ENCODE measurements at regions not wholly inside any gene's neighbourhood (a gene's known extent, or its start where the extent isn't known, plus 50 kb on each side); places are given as distances from the start of the nearest gene placed in this dataset.
"Not testable (repeated sequence)": the region's sequence is repeated elsewhere in the genome, so short reads cannot be mapped to it uniquely, and the experiment has no call there.

- Histone ChIP-seq H3K4me3 (replicated peaks; ENCODE audit: low read depth, low read length) (no peak overlapping the region), H3K36me3 (ENCODE audit: control insufficient read depth, insufficient read depth, low read length) (no peaks in the 10 kb centered on the region), H3K27me3 (replicated peaks; ENCODE audit: control insufficient read depth, insufficient read depth, low read length) (no peaks in the 10 kb centered on the region; the same call in 1 of the 2 replicates)
- TF ChIP-seq CTCF (IDR thresholded peaks at IDR 0.05; ENCODE audit: insufficient read depth, low read length, poor library complexity, severe bottlenecking): no peak
- DNase-seq (ENCODE audit: extremely low read depth, insufficient read length): no peak
These were observed 75.5 kb downstream of the CAMK2N1 start for GRCh38 chr1:20410503-20410902.

DNA sequence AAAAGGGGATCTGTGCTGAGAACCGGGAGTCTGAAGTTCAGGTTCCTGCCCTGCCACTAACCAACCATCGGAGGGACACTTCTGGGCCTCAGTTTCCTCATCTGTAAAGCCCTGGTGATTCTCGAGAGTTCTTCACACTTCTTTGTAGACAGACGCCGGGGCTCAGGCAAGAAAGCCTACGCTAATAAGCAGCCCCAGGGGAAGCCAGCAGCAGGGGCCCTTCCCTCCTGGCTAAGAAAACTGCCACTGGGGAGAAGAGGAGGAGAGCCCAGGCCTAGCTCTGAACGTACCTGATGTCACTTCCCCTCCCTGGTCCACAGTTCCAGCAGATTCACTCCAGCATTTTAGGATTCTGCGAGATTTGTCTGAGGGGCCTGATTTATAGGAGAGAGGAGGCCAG lies 76.0 kb downstream of the CAMK2N1 start:
- Histone ChIP-seq H3K36me3 (ENCODE audit: control insufficient read depth, insufficient read depth, low read length) (no peaks in the 10 kb centered on the region), H3K27me3 (replicated peaks; ENCODE audit: control insufficient read depth, insufficient read depth, low read length) (no peaks in the 10 kb centered on the region; the same call in 1 of the 2 replicates), H3K4me3 (replicated peaks; ENCODE audit: low read depth, low read length) (no peak overlapping the region)
- no peak for TF ChIP-seq CTCF (IDR thresholded peaks at IDR 0.05; ENCODE audit: insufficient read depth, low read length, poor library complexity, severe bottlenecking)
- no peak for DNase-seq (ENCODE audit: extremely low read depth, insufficient read length)

DNA sequence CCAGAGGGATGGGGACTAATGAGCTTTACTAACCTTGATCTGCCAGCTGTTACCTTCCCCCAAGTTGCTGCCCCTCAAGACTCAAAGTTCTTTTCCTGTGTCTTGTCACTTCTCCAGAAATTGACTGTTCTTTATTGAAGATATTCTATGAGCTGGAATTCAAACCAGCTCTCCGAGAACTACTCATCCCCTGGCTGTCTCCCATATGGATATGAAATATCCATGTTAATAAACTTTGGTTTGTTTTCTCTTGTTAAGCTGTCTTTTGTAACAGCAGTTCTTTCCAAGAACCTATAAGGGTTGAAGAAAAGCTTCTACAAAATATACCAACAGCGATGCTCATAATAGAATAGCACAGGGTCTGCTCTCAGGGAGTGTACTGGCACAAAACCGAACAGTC lies 77.0 kb downstream of the CAMK2N1 start:
- no peak overlapping the region for H3K4me3 ChIP-seq (replicated peaks; ENCODE audit: low read depth, low read length)
- DNase-seq (ENCODE audit: extremely low read depth, insufficient read length): no peak
- no peak for TF ChIP-seq CTCF (IDR thresholded peaks at IDR 0.05; ENCODE audit: insufficient read depth, low read length, poor library complexity, severe bottlenecking)
- H3K27me3 ChIP-seq (replicated peaks; ENCODE audit: control insufficient read depth, insufficient read depth, low read length): peaks cover 2% of the 10 kb centered on the region; the same call in 1 of the 2 replicates
- H3K36me3 ChIP-seq (ENCODE audit: control insufficient read depth, insufficient read depth, low read length): no peaks in the 10 kb centered on the region

DNA sequence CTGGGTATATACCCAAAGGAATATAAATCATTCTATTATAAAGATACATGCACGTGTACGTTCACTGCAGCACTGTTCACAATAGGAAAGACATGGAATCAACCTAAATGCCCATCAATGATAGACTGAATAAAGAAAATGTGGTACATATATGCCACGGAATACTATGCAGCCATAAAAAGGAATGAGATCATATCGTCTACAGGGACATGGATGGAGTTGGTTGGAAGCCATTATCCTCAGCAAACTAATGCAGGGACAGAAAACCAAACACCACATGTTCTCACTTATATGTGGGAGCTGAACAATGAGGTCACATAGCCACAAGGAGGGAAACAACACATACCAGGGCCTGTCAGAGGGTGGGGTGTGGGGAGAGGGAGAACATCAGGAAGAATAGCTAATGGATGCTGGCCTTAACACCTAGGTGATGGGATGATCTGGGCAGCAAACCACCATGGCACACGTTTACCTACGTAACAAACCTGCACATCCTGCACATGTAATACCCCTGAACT lies 77.8 kb downstream of the CAMK2N1 start:
- not testable (repeated sequence) for DNase-seq (ENCODE audit: extremely low read depth, insufficient read length); H3K27me3 ChIP-seq (replicated peaks; ENCODE audit: control insufficient read depth, insufficient read depth, low read length); H3K4me3 ChIP-seq (replicated peaks; ENCODE audit: low read depth, low read length); H3K36me3 ChIP-seq (ENCODE audit: control insufficient read depth, insufficient read depth, low read length)

- Histone ChIP-seq H3K27me3 (replicated peaks; ENCODE audit: control insufficient read depth, insufficient read depth, low read length) (peaks cover 5% of the 10 kb centered on the region; the same call in 1 of the 2 replicates), H3K36me3 (ENCODE audit: control insufficient read depth, insufficient read depth, low read length) (no peaks in the 10 kb centered on the region), H3K4me3 (replicated peaks; ENCODE audit: low read depth, low read length) (no peak overlapping the region)
- no peak for TF ChIP-seq CTCF (IDR thresholded peaks at IDR 0.05; ENCODE audit: insufficient read depth, low read length, poor library complexity, severe bottlenecking)
- DNase-seq (ENCODE audit: extremely low read depth, insufficient read length): no peak
These were observed 80.0 kb downstream of the CAMK2N1 start for GRCh38 chr1:20405893-20406604.

DNA sequence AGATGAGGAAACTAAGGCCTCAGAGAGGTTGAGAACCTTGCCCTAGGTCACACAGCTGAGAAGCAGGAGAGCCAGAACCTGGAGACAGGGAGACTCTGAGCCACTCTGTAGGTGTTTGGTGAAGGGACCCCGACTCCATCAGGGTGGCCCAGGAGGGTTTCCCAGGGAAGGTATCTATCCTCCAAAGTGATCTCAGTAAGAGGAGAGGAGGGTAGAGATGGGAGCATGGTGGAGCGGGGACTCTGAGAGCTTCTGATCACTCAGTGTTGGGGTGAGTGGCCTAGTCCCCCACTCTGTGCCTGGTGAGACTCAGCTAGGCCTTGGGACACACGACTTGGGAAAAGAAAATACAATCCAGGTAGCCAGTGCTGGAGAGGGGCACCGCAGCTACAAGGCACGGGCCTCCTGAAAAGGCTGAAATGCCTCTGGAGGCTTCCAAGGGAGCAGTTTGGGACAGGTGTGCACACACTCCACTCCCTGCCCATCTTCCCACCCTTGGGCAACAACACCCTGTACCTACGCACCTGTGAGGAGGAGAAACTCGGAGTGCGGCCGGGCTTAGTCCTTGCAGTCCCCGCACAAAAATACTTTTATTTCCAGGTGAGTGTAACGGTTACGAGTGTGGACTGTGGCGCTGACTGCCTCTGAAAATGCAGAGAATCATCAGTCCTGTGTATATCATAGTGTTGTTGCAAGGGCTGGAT lies 80.8 kb downstream of the CAMK2N1 start:
- Histone ChIP-seq H3K27me3 (replicated peaks; ENCODE audit: control insufficient read depth, insufficient read depth, low read length) (peaks cover 5% of the 10 kb centered on the region; the same call in 1 of the 2 replicates), H3K4me3 (replicated peaks; ENCODE audit: low read depth, low read length) (no peak overlapping the region), H3K36me3 (ENCODE audit: control insufficient read depth, insufficient read depth, low read length) (no peaks in the 10 kb centered on the region)
- DNase-seq (ENCODE audit: extremely low read depth, insufficient read length): no peak
- no peak for TF ChIP-seq CTCF (IDR thresholded peaks at IDR 0.05; ENCODE audit: insufficient read depth, low read length, poor library complexity, severe bottlenecking)

Measured in GM06990 (cell line).